ENCODE measurements at regions not wholly inside any gene's neighbourhood (a gene's known extent, or its start where the extent isn't known, plus 50 kb on each side); places are given as distances from the start of the nearest gene placed in this dataset.
"Not testable (repeated sequence)": the region's sequence is repeated elsewhere in the genome, so short reads cannot be mapped to it uniquely, and the experiment has no call there.

GRCh38 chr6:26859067-26859770 lies 199.7 kb upstream of the ZNF322 start:
- not testable (repeated sequence) for TF ChIP-seq CTCF (IDR thresholded peaks at IDR 0.05; ENCODE audit: insufficient read depth, low read length); GABPA (IDR thresholded peaks at IDR 0.05; ENCODE audit: low read depth)

Data from HL-60 (cell line).